ENCODE measurements at regions not wholly inside any gene's neighbourhood (a gene's known extent, or its start where the extent isn't known, plus 50 kb on each side); places are given as distances from the start of the nearest gene placed in this dataset.

DNA sequence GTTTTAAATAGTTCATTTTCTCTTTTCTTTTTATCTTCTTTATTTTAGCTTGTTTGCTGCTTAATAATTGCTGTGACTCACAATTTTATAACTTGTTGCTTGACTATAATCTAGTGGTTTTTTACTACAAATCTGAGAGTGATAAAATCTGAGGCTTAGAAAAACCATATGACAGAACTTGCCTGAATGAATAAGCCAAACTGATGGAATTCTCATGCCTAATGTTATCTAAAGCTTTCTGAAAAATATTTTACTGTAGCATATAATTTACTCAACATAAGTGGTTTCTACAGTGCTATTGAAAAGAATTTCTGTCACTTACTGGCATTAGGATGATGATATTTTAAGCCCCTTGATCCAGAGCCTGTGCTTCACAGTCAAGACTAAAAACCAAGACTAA, 175.1 kb downstream of the VGLL3 start:
- no peaks in the 10 kb centered on the region for H3K36me3 ChIP-seq (replicated peaks; ENCODE audit: insufficient read depth, low read depth)
- H3K4me3 ChIP-seq: no peak overlapping the region
- no peaks in the 10 kb centered on the region for H3K27me3 ChIP-seq
- no peaks in the 10 kb centered on the region for H3K79me2 ChIP-seq
- no peaks in the 10 kb centered on the region for H3K9me2 ChIP-seq (replicated peaks; ENCODE audit: insufficient read depth)
- H3K4me1 ChIP-seq (ENCODE audit: insufficient read depth): no peaks in the 10 kb centered on the region
- H3K27ac ChIP-seq: no peak overlapping the region
- H3K4me2 ChIP-seq: no peak overlapping the region
- DNase-seq (ENCODE audit: low spot score): no peak
- H4K20me1 ChIP-seq (ENCODE audit: insufficient read depth, poor library complexity, severe bottlenecking): no peaks in the 10 kb centered on the region
- no peak overlapping the region for H2AFZ ChIP-seq
- H3K9me3 ChIP-seq (ENCODE audit: low read depth): no peaks in the 10 kb centered on the region
- TF ChIP-seq, protein P1, sequence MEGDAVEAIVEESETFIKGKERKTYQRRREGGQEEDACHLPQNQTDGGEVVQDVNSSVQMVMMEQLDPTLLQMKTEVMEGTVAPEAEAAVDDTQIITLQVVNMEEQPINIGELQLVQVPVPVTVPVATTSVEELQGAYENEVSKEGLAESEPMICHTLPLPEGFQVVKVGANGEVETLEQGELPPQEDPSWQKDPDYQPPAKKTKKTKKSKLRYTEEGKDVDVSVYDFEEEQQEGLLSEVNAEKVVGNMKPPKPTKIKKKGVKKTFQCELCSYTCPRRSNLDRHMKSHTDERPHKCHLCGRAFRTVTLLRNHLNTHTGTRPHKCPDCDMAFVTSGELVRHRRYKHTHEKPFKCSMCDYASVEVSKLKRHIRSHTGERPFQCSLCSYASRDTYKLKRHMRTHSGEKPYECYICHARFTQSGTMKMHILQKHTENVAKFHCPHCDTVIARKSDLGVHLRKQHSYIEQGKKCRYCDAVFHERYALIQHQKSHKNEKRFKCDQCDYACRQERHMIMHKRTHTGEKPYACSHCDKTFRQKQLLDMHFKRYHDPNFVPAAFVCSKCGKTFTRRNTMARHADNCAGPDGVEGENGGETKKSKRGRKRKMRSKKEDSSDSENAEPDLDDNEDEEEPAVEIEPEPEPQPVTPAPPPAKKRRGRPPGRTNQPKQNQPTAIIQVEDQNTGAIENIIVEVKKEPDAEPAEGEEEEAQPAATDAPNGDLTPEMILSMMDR (IDR thresholded peaks at IDR 0.05; ENCODE audit: poor library complexity): no peak
- TF ChIP-seq EZH2 (IDR thresholded peaks at IDR 0.05; ENCODE audit: borderline replicate concordance) (no peak), EZH2phosphoT487 (IDR thresholded peaks at IDR 0.05; ENCODE audit: low read depth, severe bottlenecking, unreplicated experiment) (no peak)

DNA sequence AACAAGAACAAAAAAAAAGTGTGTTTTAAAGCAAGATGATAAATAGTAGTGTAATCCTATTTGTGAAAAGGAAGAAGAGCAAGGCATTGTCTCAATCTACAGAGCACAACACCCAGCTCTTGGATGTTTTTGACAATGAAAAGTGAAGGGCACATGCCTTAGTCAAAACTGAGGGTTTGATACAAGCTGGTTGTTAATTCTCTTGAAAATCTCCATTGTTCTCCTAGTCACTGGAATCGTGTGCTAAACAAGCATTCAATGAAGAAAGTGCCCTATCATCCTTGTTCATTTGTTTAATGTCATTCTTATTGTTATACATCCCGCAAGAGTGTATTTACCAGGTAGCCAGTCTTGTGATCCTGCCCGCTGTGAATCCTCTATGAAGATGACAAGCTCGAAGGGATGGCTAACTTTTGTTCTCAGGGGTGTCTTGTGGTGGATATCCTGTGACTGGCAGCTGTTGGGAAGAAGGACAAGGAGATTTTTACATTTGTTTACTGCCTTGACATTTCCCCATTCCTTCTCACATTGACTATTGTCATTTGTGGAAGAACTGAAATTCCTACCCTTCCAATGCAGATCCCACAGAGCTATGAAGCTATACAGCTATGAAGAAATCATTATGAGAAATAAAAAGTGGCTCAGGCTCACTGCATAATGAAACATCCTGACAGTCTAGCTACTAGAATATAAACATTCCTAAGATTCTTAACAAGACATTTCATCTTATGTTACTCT, 175.9 kb downstream of the VGLL3 start:
- H3K4me1 ChIP-seq (ENCODE audit: insufficient read depth): no peaks in the 10 kb centered on the region
- 62% methylated on average over 4 of the region's 4 CpGs for WGBS (ENCODE audit: low lambda C conversion rate, missing lambda C conversion rate)
- no peaks in the 10 kb centered on the region for H3K27me3 ChIP-seq
- no peaks in the 10 kb centered on the region for H3K9me3 ChIP-seq (ENCODE audit: low read depth)
- no peak overlapping the region for H3K4me3 ChIP-seq
- H3K9me2 ChIP-seq (replicated peaks; ENCODE audit: insufficient read depth): no peaks in the 10 kb centered on the region
- TF ChIP-seq EZH2phosphoT487 (IDR thresholded peaks at IDR 0.05; ENCODE audit: low read depth, severe bottlenecking, unreplicated experiment) (no peak), EZH2 (IDR thresholded peaks at IDR 0.05; ENCODE audit: borderline replicate concordance) (no peak)
- TF ChIP-seq, protein P1 (IDR thresholded peaks at IDR 0.05; ENCODE audit: poor library complexity): no peak
- H4K20me1 ChIP-seq (ENCODE audit: insufficient read depth, poor library complexity, severe bottlenecking): no peaks in the 10 kb centered on the region
- H3K27ac ChIP-seq: no peak overlapping the region
- H3K4me2 ChIP-seq: no peak overlapping the region
- no peak overlapping the region for H2AFZ ChIP-seq
- H3K36me3 ChIP-seq (replicated peaks; ENCODE audit: insufficient read depth, low read depth): no peaks in the 10 kb centered on the region
- H3K79me2 ChIP-seq: no peaks in the 10 kb centered on the region
- no peak for DNase-seq (ENCODE audit: low spot score)

DNA sequence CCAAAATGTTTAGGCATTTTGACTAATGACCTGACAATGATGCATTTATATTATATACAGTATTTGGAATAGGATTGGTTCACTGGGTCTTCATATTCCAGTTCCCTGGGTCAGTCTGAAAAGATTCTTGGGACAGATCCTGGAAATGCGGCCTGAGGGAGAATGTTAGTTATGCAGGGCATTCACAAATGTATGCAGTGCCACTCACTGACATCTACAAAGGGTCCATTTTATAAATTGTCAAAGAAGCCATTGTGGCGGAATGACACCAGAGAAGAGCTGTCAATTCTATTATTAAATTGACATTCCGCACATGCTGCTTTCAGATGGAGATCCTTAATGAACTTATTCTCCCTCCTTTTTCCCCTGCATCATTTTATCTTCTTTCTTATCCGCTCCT, 176.6 kb downstream of the VGLL3 start:
- H3K4me1 ChIP-seq (ENCODE audit: insufficient read depth): no peaks in the 10 kb centered on the region
- no peaks in the 10 kb centered on the region for H3K9me2 ChIP-seq (replicated peaks; ENCODE audit: insufficient read depth)
- H3K27me3 ChIP-seq: no peaks in the 10 kb centered on the region
- H3K4me2 ChIP-seq: no peak overlapping the region
- H4K20me1 ChIP-seq (ENCODE audit: insufficient read depth, poor library complexity, severe bottlenecking): no peaks in the 10 kb centered on the region
- no peak overlapping the region for H3K4me3 ChIP-seq
- no peaks in the 10 kb centered on the region for H3K36me3 ChIP-seq (replicated peaks; ENCODE audit: insufficient read depth, low read depth)
- no peaks in the 10 kb centered on the region for H3K79me2 ChIP-seq
- WGBS (ENCODE audit: low lambda C conversion rate, missing lambda C conversion rate): 90% methylated on average over 4 of the region's 4 CpGs
- no peak overlapping the region for H2AFZ ChIP-seq
- TF ChIP-seq EZH2 (IDR thresholded peaks at IDR 0.05; ENCODE audit: borderline replicate concordance): no peak
- no peak for TF ChIP-seq EZH2phosphoT487 (IDR thresholded peaks at IDR 0.05; ENCODE audit: low read depth, severe bottlenecking, unreplicated experiment)
- TF ChIP-seq, protein P1 (IDR thresholded peaks at IDR 0.05; ENCODE audit: poor library complexity): no peak
- no peak overlapping the region for H3K27ac ChIP-seq
- H3K9me3 ChIP-seq (ENCODE audit: low read depth): no peaks in the 10 kb centered on the region
- DNase-seq (ENCODE audit: low spot score): no peak
